Trophoblast cell (in vitro differentiated cells and primary cell): ENCODE measurements at regions not wholly inside any gene's neighbourhood (a gene's known extent, or its start where the extent isn't known, plus 50 kb on each side); places are given as distances from the start of the nearest gene placed in this dataset.

Experiments used
- DNase-seq, 2 donors: peaks; one replicate each; pipeline ENCODE4 v3.0.0-alpha.2; 2016
- H2AFZ ChIP-seq: 2 replicates; pipeline ENCODE4 v1.6.1; 2013; ENCODE audit warnings: low read length, moderate library complexity, mild to moderate bottlenecking; ENCODE audit not compliant: insufficient read depth, poor library complexity
- H2AK5ac ChIP-seq: 2 replicates; pipeline ENCODE4 v1.6.1; 2013; ENCODE audit warnings: mild to moderate bottlenecking, low read length
- H2BK120ac ChIP-seq: 2 replicates; pipeline ENCODE4 v1.6.1; 2013; ENCODE audit warnings: low read length, mild to moderate bottlenecking, moderate library complexity; ENCODE audit not compliant: insufficient read depth, poor library complexity
- H2BK12ac ChIP-seq: 2 replicates; pipeline ENCODE4 v1.6.1; 2013; ENCODE audit warnings: mild to moderate bottlenecking, low read length, moderate library complexity
- H2BK5ac ChIP-seq: 2 replicates; pipeline ENCODE4 v1.6.1; 2013; ENCODE audit warnings: low read length, low read depth, moderate library complexity, mild to moderate bottlenecking; ENCODE audit not compliant: poor library complexity
- H3K14ac ChIP-seq: 2 replicates; pipeline ENCODE4 v1.6.1; 2013; ENCODE audit warnings: mild to moderate bottlenecking, low read length
- H3K18ac ChIP-seq: 2 replicates; pipeline ENCODE4 v1.6.1; 2013; ENCODE audit warnings: mild to moderate bottlenecking, low read length
- H3K23ac ChIP-seq: 2 replicates; pipeline ENCODE4 v1.6.1; 2013; ENCODE audit warnings: low read length
- H3K27ac ChIP-seq: 2 replicates; pipeline ENCODE4 v1.5.1; 2013; ENCODE audit warnings: low read depth, mild to moderate bottlenecking, inconsistent platforms, low read length, moderate library complexity
- H3K27me3 ChIP-seq: 2 replicates; pipeline ENCODE4 v1.6.1; 2013; ENCODE audit warnings: inconsistent platforms, mild to moderate bottlenecking, low read length, moderate library complexity; ENCODE audit not compliant: insufficient read depth
- H3K36me3 ChIP-seq, 2 experiments: 1 replicate in 1 of 2; 2 replicates in 1 of 2; pipeline ENCODE4 v1.6.1; 2013; ENCODE audit warnings: low read length in 2 of 2, mild to moderate bottlenecking in 2 of 2, moderate library complexity in 1 of 2; ENCODE audit not compliant: insufficient read depth in 2 of 2, control insufficient read depth in 1 of 2
- H3K4ac ChIP-seq: 2 replicates; pipeline ENCODE4 v1.6.1; 2013; ENCODE audit warnings: low read depth, mild to moderate bottlenecking, low read length, moderate library complexity
- H3K4me1 ChIP-seq, 2 experiments: 1 replicate in 1 of 2; 2 replicates in 1 of 2; pipeline ENCODE4 v1.6.1; 2013; ENCODE audit warnings: low read length in 2 of 2, mild to moderate bottlenecking in 2 of 2, moderate library complexity in 1 of 2; ENCODE audit not compliant: insufficient read depth in 2 of 2, control insufficient read depth in 1 of 2
- H3K4me2 ChIP-seq: 2 replicates; pipeline ENCODE4 v1.6.1; 2013; ENCODE audit warnings: inconsistent platforms, mild to moderate bottlenecking, low read length, moderate library complexity
- H3K4me3 ChIP-seq: 2 replicates; pipeline ENCODE4 v1.5.1; 2013; ENCODE audit warnings: mild to moderate bottlenecking, low read depth, low read length, inconsistent platforms
- H3K79me1 ChIP-seq: one replicate; pipeline ENCODE4 v1.6.1; 2013; ENCODE audit warnings: low read length
- H3K79me2 ChIP-seq: 2 replicates; pipeline ENCODE4 v1.6.1; 2013; ENCODE audit warnings: low read length, mild to moderate bottlenecking; ENCODE audit not compliant: control insufficient read depth, insufficient read depth, poor library complexity
- H3K9ac ChIP-seq: 2 replicates; pipeline ENCODE4 v1.6.1; 2013; ENCODE audit warnings: mild to moderate bottlenecking, low read length
- H3K9me3 ChIP-seq: 2 replicates; pipeline ENCODE4 v1.6.1; 2013; ENCODE audit warnings: low read depth, mild to moderate bottlenecking, control low read depth, inconsistent platforms, low read length; ENCODE audit not compliant: insufficient read depth
- H4K12ac ChIP-seq: 2 replicates; pipeline ENCODE4 v1.6.1; 2013; ENCODE audit warnings: low read depth, mild to moderate bottlenecking, low read length, moderate library complexity
- H4K8ac ChIP-seq: 2 replicates; pipeline ENCODE4 v1.6.1; 2013; ENCODE audit warnings: low read depth, mild to moderate bottlenecking, low read length, moderate library complexity
- H4K91ac ChIP-seq: one replicate; pipeline ENCODE4 v1.6.1; 2013; ENCODE audit warnings: low read depth, mild to moderate bottlenecking, low read length, moderate library complexity
- WGBS: extraction: QIAGEN DNeasy Blood & Tissue Kit; methylation state at CpG from one replicate; pipeline ENCODE4 v1.1.7; 2013; ENCODE audit warnings: missing lambda C conversion rate; ENCODE audit not compliant: insufficient read length, insufficient coverage; ENCODE audit errors: extremely low coverage; 5-methylcytosine and 5-hydroxymethylcytosine counted together

DNA sequence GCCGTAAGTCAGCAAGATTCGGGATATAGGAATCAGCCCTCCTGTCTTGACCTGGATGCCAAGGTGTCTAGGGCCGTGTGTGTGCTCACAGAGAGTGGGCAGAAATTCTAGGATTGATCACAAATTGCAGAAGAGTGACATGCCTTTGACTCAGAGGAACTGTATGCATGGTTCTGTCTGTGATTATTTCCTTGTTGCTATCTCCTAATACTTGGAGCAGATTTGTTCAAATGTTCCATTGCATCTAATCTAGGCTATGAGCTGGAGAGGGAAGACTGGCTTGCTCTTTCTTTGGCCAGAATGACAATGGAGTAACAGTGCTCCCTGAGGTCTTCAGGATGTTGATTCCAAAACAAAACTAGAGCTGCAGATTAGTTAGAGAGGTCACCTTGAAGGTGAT is 115.0 kb downstream of the EN1 start:
- no CpG with 5 or more reads among the region's 3 CpGs for WGBS
- H3K27me3 ChIP-seq: no peaks in the 10 kb centered on the region
- H2BK12ac ChIP-seq: no peak overlapping the region
- peaks cover 1% of the 10 kb centered on the region for H3K9me3 ChIP-seq
- H2BK5ac ChIP-seq: no peak overlapping the region
- H3K4me2 ChIP-seq: no peak overlapping the region
- no peaks in the 10 kb centered on the region for H3K36me3 ChIP-seq
- no peak overlapping the region for H2BK120ac ChIP-seq
- no peaks in the 10 kb centered on the region for H3K79me2 ChIP-seq
- no peak overlapping the region for H4K91ac ChIP-seq
- no peak overlapping the region for H3K4ac ChIP-seq
- DNase-seq: no peak
- no peak overlapping the region for H3K14ac ChIP-seq
- H2AFZ ChIP-seq: no peak overlapping the region
- no peak overlapping the region for H3K4me3 ChIP-seq
- no peak overlapping the region for H3K9ac ChIP-seq
- no peak overlapping the region for H2AK5ac ChIP-seq
- no peaks in the 10 kb centered on the region for H3K4me1 ChIP-seq
- no peak overlapping the region for H4K12ac ChIP-seq
- no peak overlapping the region for H4K8ac ChIP-seq
- H3K23ac ChIP-seq: no peak overlapping the region
- no peak overlapping the region for H3K27ac ChIP-seq
- H3K18ac ChIP-seq: no peak overlapping the region
- no peaks in the 10 kb centered on the region for H3K79me1 ChIP-seq

DNA sequence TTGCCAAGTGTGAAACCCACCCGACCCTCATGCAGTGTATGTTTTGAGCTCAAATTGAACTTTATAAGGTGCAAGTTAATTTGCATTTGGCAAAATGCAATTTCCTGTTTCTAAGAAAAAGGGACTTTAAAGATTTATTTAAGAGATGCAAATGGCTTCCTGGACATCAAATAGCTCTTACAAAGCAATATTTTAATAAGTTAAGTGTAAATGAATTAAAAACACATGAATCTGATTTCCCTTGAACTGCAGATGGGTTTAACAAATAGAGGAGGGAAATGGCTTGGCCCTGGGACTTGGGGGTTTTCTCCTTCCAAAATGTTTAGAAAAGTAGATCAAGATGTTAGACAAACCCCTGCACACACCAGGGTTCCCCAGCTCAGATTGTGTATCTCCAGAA is 116.0 kb downstream of the EN1 start:
- no peak overlapping the region for H3K4me3 ChIP-seq
- H3K18ac ChIP-seq: no peak overlapping the region
- peaks cover 1% of the 10 kb centered on the region for H3K9me3 ChIP-seq
- no peak overlapping the region for H4K91ac ChIP-seq
- no peaks in the 10 kb centered on the region for H3K27me3 ChIP-seq
- DNase-seq: no peak
- H3K36me3 ChIP-seq: no peaks in the 10 kb centered on the region
- no peaks in the 10 kb centered on the region for H3K4me1 ChIP-seq
- H2AFZ ChIP-seq: no peak overlapping the region
- H4K8ac ChIP-seq: no peak overlapping the region
- no peak overlapping the region for H2BK5ac ChIP-seq
- no peak overlapping the region for H3K9ac ChIP-seq
- H3K14ac ChIP-seq: no peak overlapping the region
- H3K23ac ChIP-seq: no peak overlapping the region
- H2BK120ac ChIP-seq: no peak overlapping the region
- no peak overlapping the region for H2AK5ac ChIP-seq
- no peak overlapping the region for H3K27ac ChIP-seq
- no peaks in the 10 kb centered on the region for H3K79me1 ChIP-seq
- no peak overlapping the region for H2BK12ac ChIP-seq
- no CpG with 5 or more reads among the region's 1 CpG for WGBS
- no peak overlapping the region for H4K12ac ChIP-seq
- no peak overlapping the region for H3K4ac ChIP-seq
- no peaks in the 10 kb centered on the region for H3K79me2 ChIP-seq
- no peak overlapping the region for H3K4me2 ChIP-seq

DNA sequence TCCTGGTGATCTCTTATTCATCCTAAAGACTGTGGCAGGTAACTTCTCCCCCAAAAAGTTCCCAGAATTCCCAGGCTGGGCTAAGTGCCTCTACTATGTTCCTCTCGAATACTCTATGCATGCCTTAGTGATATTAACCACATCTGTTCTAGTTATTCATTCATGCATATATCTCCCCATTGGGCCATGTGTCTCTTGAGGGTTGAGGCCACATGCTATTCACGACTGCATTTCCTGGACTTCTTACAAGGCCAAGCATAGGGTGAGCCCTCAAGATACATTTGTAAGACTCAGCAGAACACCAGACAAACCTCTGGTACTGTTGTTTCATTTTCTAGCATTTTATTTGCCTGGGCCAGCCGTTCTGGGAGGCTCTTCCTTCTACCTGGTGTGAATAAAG is 117.0 kb downstream of the EN1 start:
- no peak for DNase-seq

DNA sequence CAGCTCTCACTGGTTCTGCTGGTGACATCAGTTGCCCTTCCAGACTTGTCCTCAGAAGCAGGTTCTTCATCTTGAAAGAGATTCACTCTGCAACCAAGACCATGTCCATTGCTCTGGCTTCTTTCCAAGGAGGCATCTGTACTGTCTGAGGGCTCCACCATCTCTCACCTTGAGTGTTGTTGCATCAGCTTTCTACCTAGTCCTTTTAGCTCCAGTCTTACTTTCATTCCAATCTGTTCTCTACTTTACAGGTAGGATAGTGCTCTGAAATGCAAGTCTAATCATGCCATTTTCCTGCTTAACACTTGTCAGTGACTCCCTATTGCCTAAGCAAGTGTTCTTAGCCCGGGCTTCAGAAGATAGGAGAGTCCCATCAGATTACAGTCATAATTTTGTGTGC is 117.7 kb downstream of the EN1 start:
- Histone ChIP-seq H3K14ac (no peak overlapping the region), H3K4ac (no peak overlapping the region), H3K36me3 (no peaks in the 10 kb centered on the region), H2BK5ac (no peak overlapping the region), H4K12ac (no peak overlapping the region), H3K18ac (no peak overlapping the region), H3K9me3 (peaks cover 1% of the 10 kb centered on the region), H3K9ac (no peak overlapping the region), H2BK12ac (no peak overlapping the region), H2AK5ac (no peak overlapping the region), H3K4me1 (no peaks in the 10 kb centered on the region), H3K23ac (no peak overlapping the region), H4K91ac (no peak overlapping the region), H3K79me2 (no peaks in the 10 kb centered on the region), H2AFZ (no peak overlapping the region), H2BK120ac (no peak overlapping the region), H3K4me3 (no peak overlapping the region), H3K27ac (no peak overlapping the region), H4K8ac (no peak overlapping the region), H3K27me3 (no peaks in the 10 kb centered on the region), H3K79me1 (no peaks in the 10 kb centered on the region), H3K4me2 (no peak overlapping the region)
- WGBS: no CpG with 5 or more reads among the region's 1 CpG
- no peak for DNase-seq

More for the DNA sequence above, 117.0 kb downstream of the EN1 start:
- Histone ChIP-seq H2BK12ac (no peak overlapping the region), H2BK120ac (no peak overlapping the region), H3K18ac (no peak overlapping the region), H3K9me3 (peaks cover 1% of the 10 kb centered on the region), H3K79me1 (no peaks in the 10 kb centered on the region), H3K23ac (no peak overlapping the region), H2BK5ac (no peak overlapping the region), H4K8ac (no peak overlapping the region), H3K14ac (no peak overlapping the region), H3K4me3 (no peak overlapping the region), H3K4me1 (no peaks in the 10 kb centered on the region), H3K36me3 (no peaks in the 10 kb centered on the region), H3K4ac (no peak overlapping the region), H3K79me2 (no peaks in the 10 kb centered on the region), H3K27ac (no peak overlapping the region), H4K91ac (no peak overlapping the region), H4K12ac (no peak overlapping the region), H3K4me2 (no peak overlapping the region), H3K9ac (no peak overlapping the region), H2AK5ac (no peak overlapping the region), H2AFZ (no peak overlapping the region), H3K27me3 (no peaks in the 10 kb centered on the region)
- no CpG with 5 or more reads among the region's 3 CpGs for WGBS

DNA sequence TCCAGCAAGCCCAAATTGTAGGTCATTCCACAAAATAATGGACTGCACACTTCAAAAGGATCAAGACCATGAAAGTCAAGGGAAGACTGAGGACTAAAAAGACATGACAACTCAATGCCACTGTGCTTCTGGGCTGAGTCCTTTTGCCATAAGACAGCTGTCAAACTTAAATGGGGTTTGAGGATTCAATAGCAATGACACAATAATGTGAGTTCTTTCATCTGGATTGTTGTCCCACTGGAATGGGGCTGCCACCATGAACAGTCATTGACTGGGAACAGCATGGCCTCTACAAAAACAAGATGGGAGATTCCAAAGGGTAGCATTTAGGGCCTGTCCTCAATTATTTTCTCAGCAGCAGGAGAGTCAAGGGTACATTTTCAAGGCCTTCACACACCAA is 118.5 kb downstream of the EN1 start:
- Histone ChIP-seq H3K9ac (no peak overlapping the region), H3K79me1 (no peaks in the 10 kb centered on the region), H2BK12ac (no peak overlapping the region), H3K9me3 (peaks cover 1% of the 10 kb centered on the region), H3K27ac (no peak overlapping the region), H3K79me2 (no peaks in the 10 kb centered on the region), H2BK120ac (no peak overlapping the region), H3K4me2 (no peak overlapping the region), H4K8ac (no peak overlapping the region), H4K91ac (no peak overlapping the region), H2BK5ac (no peak overlapping the region), H3K4ac (no peak overlapping the region), H3K18ac (no peak overlapping the region), H3K4me1 (no peaks in the 10 kb centered on the region), H3K4me3 (no peak overlapping the region), H3K23ac (no peak overlapping the region), H4K12ac (no peak overlapping the region), H3K27me3 (no peaks in the 10 kb centered on the region), H2AK5ac (no peak overlapping the region), H2AFZ (no peak overlapping the region), H3K36me3 (no peaks in the 10 kb centered on the region), H3K14ac (no peak overlapping the region)
- no peak for DNase-seq
